IPS-20b (cell line): ENCODE measurements at regions not wholly inside any gene's neighbourhood (a gene's known extent, or its start where the extent isn't known, plus 50 kb on each side); places are given as distances from the start of the nearest gene placed in this dataset.

ENCODE experiments used
- H3K27ac ChIP-seq: one replicate; pipeline ENCODE4 v1.5.1; 2013; ENCODE audit warnings: low read length
- H3K27me3 ChIP-seq: 2 replicates; pipeline ENCODE4 v1.6.1; 2013; ENCODE audit warnings: mild to moderate bottlenecking, low read length, inconsistent platforms; ENCODE audit not compliant: insufficient read depth
- H3K36me3 ChIP-seq: 2 replicates; pipeline ENCODE4 v1.6.1; 2013; ENCODE audit warnings: low read depth, mild to moderate bottlenecking, inconsistent platforms, low read length, moderate library complexity; ENCODE audit not compliant: insufficient read depth
- H3K4me1 ChIP-seq: 2 replicates; pipeline ENCODE4 v1.6.1; 2013; ENCODE audit warnings: mild to moderate bottlenecking, control low read depth, inconsistent platforms, low read length, moderate library complexity; ENCODE audit not compliant: insufficient read depth
- H3K4me3 ChIP-seq: 2 replicates; pipeline ENCODE4 v1.5.1; 2013; ENCODE audit warnings: mild to moderate bottlenecking, low read length, inconsistent platforms
- H3K9ac ChIP-seq: 2 replicates; pipeline ENCODE4 v1.6.1; 2013; ENCODE audit warnings: low read depth, mild to moderate bottlenecking, inconsistent platforms, low read length, moderate library complexity
- H3K9me3 ChIP-seq: 2 replicates; pipeline ENCODE4 v1.6.1; 2013; ENCODE audit warnings: mild to moderate bottlenecking, low read depth, low read length, inconsistent platforms; ENCODE audit not compliant: insufficient read depth

DNA sequence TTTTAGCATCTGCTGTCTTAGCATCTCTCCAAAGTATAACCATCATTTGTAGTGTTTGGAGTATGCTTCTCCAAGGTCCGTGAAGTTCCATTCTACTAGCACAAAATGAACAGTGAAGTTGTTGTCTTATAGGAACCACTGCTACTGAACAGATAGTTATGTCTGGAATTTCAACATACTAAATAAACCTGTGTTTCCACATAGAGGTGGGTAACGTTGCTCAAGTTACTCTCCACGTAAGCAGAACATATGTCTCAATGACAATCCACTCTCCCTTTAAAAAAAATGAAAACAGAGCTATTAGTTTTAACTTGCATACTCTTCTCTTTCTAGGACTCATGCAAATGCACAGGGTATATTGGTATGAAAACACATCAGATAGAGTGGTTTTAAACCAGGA is 184.3 kb upstream of the TRPC4 start:
- H3K9ac ChIP-seq: no peak overlapping the region
- H3K4me1 ChIP-seq: no peaks in the 10 kb centered on the region
- no peaks in the 10 kb centered on the region for H3K9me3 ChIP-seq
- no peak overlapping the region for H3K27ac ChIP-seq
- H3K36me3 ChIP-seq: no peaks in the 10 kb centered on the region
- no peak overlapping the region for H3K4me3 ChIP-seq
- no peaks in the 10 kb centered on the region for H3K27me3 ChIP-seq

DNA sequence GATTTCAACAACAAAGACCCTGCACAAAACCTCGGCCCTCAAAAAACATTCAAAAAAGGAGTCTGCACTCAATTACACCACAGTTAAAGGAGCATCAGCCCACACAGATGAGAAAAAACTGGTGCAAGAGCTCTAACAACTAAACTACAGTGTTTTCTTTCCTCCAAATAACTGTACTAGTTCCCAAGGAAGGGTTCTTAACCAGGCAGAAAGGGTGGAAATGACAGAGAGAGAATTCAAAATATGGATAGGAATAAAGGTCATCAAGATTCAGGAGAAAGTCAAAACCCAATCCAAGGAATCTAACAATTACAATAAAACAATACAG is 176.4 kb upstream of the TRPC4 start:
- Histone ChIP-seq H3K4me1 (no peaks in the 10 kb centered on the region), H3K27ac (no peak overlapping the region), H3K9me3 (peaks cover 11% of the 10 kb centered on the region; the same call in 1 of the 2 replicates), H3K9ac (no peak overlapping the region), H3K27me3 (peaks cover 6% of the 10 kb centered on the region; the same call in 1 of the 2 replicates), H3K4me3 (0 out of 2 replicates have a peak overlapping the region, but pooled peaks have one; percentile 26), H3K36me3 (peaks cover 7% of the 10 kb centered on the region; the same call in 1 of the 2 replicates)

DNA sequence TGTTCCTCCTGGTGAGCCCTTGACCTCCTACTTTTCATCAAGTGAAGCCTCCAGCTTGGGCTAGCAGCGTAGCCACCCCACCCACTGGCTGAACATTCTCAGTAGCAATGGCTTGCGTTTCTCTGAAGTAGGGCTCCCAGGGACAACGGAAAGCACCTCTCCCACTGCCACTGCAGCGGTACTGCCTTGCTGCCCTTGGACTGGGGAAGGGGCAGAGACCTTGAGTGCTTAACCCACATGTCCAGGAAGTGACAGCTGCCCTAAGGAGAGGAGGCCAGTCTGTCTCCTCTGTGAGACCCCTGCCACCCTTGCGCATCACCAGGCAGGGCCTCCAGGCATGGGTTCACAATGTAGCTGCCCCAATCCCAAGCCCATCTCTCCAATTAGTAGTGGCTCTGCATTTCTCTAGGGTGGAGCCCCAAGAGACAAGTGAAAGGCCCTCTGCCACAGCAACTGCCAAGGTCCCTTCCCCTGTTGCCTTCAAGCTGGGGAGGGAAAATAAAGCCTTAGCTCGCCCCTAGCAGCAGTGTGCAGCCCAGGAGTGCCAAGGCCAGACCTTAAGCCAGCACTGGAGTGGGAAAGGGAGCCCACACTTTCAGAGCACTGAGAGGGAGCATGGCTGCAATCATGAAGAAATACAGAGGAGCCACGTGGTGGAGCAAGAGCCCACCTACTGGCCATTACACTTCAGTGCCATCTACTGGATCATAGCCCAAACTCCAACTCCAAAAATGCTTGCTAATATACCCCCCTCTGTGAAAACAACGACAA is 175.9 kb upstream of the TRPC4 start:
- peaks cover 6% of the 10 kb centered on the region; the same call in 1 of the 2 replicates for H3K27me3 ChIP-seq
- H3K4me1 ChIP-seq: no peaks in the 10 kb centered on the region
- H3K36me3 ChIP-seq: peaks cover 7% of the 10 kb centered on the region; the same call in 1 of the 2 replicates
- H3K9ac ChIP-seq: no peak overlapping the region
- H3K27ac ChIP-seq: no peak overlapping the region
- peaks cover 11% of the 10 kb centered on the region; the same call in 1 of the 2 replicates for H3K9me3 ChIP-seq
- H3K4me3 ChIP-seq: 0 out of 2 replicates have a peak overlapping the region, but pooled peaks have one; percentile 26

DNA sequence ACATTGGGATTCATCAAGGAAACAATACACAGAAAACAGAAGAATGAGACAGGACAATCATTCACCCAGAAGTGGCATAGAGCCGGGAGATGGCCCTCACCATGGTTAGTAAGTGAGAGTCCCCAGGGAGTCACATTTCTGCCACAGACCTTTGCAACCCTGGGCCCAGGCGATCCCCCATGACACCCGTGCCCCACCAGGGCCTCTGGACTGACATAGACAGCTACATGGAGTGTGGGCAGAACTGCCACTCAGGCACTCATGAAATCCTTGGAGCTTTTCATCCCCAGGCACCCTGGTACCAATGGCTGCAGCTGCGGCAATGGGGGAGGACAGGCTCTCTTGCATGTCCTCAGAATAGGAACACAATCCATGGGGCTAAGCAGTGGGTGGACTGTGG is 174.5 kb upstream of the TRPC4 start:
- Histone ChIP-seq H3K27ac (no peak overlapping the region), H3K4me3 (no peak overlapping the region), H3K4me1 (no peaks in the 10 kb centered on the region), H3K9me3 (peaks cover 11% of the 10 kb centered on the region; the same call in 1 of the 2 replicates), H3K9ac (no peak overlapping the region), H3K27me3 (peaks cover 6% of the 10 kb centered on the region; the same call in 1 of the 2 replicates), H3K36me3 (peaks cover 7% of the 10 kb centered on the region; the same call in 1 of the 2 replicates)

DNA sequence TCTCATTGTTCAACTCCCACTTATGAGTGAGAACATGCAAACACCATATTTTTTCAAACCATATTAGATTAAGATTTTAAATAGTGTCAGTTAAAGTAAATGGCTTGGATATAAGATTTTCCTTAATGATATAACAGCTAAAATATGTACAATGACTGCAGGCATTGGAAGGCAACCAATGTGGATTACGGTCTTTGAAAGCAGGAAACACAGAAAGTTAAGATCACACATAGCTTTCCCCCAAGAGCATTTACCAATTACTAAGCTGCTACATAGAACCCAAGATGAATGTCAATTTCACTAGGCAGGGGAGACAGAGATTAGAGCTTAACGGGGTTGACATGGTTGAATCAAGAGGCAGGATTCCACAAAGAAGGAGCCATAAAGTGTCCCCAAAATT is 173.2 kb upstream of the TRPC4 start:
- peaks cover 6% of the 10 kb centered on the region; the same call in 1 of the 2 replicates for H3K9me3 ChIP-seq
- no peak overlapping the region for H3K4me3 ChIP-seq
- H3K9ac ChIP-seq: no peak overlapping the region
- peaks cover 6% of the 10 kb centered on the region; the same call in 1 of the 2 replicates for H3K27me3 ChIP-seq
- no peak overlapping the region for H3K27ac ChIP-seq
- no peaks in the 10 kb centered on the region for H3K4me1 ChIP-seq
- H3K36me3 ChIP-seq: peaks cover 7% of the 10 kb centered on the region; the same call in 1 of the 2 replicates

DNA sequence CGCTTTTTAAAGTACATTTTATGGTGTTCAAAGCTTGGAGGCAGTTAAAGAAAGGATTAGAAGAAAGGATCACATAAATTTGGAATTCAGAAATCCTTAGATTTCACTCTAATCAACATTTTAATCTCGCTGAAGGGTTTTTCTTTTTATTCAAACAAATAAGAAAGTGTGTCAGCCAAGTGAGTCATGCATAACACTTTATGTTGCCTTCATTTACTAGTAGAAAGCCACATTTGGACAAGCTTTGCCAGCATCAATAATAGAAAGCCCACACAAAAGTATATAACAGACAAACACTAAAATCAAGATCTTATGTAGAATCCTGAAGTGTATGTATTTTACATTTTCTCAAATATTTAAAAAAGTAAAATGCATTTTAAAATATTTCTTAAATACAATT is 154.9 kb upstream of the TRPC4 start:
- no peak overlapping the region for H3K27ac ChIP-seq
- no peak overlapping the region for H3K9ac ChIP-seq
- H3K4me1 ChIP-seq: no peaks in the 10 kb centered on the region
- H3K4me3 ChIP-seq: no peak overlapping the region
- no peaks in the 10 kb centered on the region for H3K36me3 ChIP-seq
- H3K9me3 ChIP-seq: no peaks in the 10 kb centered on the region
- H3K27me3 ChIP-seq: no peaks in the 10 kb centered on the region

DNA sequence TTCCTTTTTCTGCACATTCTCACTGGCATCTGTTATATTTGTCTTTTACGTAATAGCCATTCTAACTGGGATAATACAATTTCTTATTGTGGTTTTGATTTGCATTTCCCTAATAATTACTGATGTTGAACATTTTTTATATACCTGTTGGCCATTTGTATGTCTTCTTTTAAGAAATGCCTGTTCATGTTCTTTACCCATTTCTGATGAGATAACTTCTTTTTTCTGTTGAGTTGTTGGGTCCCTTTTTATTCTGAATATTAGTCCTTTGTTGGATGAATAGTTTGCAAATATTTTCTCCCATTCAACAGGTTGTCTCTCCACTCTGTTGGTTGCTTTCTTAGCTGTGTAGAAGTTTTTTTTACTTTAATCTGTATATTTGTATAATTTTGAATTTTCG is 147.7 kb upstream of the TRPC4 start:
- no peak overlapping the region for H3K27ac ChIP-seq
- no peaks in the 10 kb centered on the region for H3K4me1 ChIP-seq
- H3K27me3 ChIP-seq: no peaks in the 10 kb centered on the region
- no peak overlapping the region for H3K4me3 ChIP-seq
- H3K9me3 ChIP-seq: peaks cover 6% of the 10 kb centered on the region; the same call in 1 of the 2 replicates
- H3K9ac ChIP-seq: no peak overlapping the region
- no peaks in the 10 kb centered on the region for H3K36me3 ChIP-seq

DNA sequence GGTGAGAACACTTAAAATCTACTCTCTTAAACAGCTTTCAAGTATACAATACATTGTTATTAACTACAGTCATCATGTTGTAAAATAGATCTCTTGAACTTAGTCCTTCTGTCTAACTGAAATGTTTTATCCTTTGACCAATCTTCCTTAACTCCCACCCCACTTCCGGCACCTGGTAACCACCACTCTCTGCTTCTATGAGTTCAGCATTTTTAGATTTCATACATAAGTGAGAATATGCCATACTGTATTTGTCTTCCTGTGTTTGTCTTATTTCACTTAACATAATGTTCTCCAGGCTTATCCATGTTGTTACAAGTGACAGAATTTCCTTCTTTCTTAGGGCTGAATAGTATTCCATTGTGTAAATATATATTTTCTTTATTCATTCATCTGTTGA is 144.1 kb upstream of the TRPC4 start:
- Histone ChIP-seq H3K27ac (no peak overlapping the region), H3K4me3 (no peak overlapping the region), H3K9me3 (peaks cover 6% of the 10 kb centered on the region; the same call in 1 of the 2 replicates), H3K27me3 (no peaks in the 10 kb centered on the region), H3K9ac (no peak overlapping the region), H3K36me3 (no peaks in the 10 kb centered on the region), H3K4me1 (no peaks in the 10 kb centered on the region)

DNA sequence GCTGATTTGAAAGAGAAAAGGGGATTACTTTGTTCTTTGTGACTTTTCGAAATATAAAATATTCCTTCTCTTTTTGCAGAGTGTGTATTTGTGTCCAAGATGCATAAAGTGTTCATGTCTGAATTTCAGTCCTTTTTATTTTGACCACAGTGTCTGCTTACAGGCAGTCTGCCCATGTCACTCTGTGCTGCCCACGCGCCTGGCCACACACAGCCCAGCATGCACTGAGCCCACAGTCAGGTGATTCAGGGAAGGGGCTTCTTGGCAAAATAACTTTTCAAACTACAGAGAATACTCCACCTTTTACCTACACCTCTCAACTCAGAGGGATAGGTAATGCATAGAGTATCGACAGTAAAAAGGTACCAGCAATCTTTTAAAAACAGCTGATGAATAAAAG is 142.5 kb upstream of the TRPC4 start:
- Histone ChIP-seq H3K36me3 (no peaks in the 10 kb centered on the region), H3K27me3 (no peaks in the 10 kb centered on the region), H3K4me3 (no peak overlapping the region), H3K9me3 (peaks cover 3% of the 10 kb centered on the region; the same call in 1 of the 2 replicates), H3K4me1 (no peaks in the 10 kb centered on the region), H3K9ac (no peak overlapping the region), H3K27ac (no peak overlapping the region)

DNA sequence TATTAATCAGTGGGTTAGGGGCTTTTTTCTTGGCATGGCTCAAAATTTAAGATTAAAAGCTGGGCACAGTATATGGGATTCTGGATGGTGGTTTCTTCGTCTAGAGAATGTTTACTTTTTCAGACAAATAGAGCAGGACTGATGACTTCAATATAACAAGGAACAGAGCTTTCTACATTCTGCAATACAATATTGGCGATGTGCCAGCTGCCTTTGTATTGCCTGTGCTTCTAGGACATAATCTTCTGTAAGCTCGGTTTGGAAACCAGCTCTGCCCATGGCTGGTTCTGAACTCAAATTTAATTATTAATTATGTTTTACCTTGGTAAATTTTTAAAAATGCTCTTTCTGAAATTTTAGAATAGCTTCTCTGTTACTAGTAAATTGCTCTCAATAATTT is 139.1 kb upstream of the TRPC4 start:
- H3K36me3 ChIP-seq: no peaks in the 10 kb centered on the region
- H3K4me1 ChIP-seq: no peaks in the 10 kb centered on the region
- H3K9ac ChIP-seq: no peak overlapping the region
- no peaks in the 10 kb centered on the region for H3K9me3 ChIP-seq
- no peaks in the 10 kb centered on the region for H3K27me3 ChIP-seq
- H3K4me3 ChIP-seq: no peak overlapping the region
- no peak overlapping the region for H3K27ac ChIP-seq

DNA sequence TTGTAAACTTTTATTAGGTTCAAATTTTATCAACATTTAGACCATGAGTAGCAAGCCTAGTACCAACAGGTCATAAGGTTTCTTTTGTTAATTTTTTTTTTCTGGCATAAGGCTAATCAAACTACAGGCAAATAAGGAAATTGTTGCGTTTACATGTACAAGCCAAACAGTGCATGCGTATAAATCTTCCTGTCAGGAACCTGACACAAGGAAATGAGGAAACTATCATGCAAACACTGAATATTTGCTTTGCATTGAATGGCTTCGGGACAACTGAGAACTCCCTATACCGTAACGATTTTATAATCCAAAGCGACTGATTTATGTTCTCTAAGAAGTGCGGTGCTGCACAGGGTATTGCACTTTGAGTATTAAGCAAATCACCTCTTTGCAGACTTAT is 133.0 kb upstream of the TRPC4 start:
- H3K4me3 ChIP-seq: no peak overlapping the region
- no peaks in the 10 kb centered on the region; the same call in 1 of the 2 replicates for H3K4me1 ChIP-seq
- H3K27me3 ChIP-seq: no peaks in the 10 kb centered on the region
- H3K9me3 ChIP-seq: no peaks in the 10 kb centered on the region
- H3K9ac ChIP-seq: no peak overlapping the region
- no peak overlapping the region for H3K27ac ChIP-seq
- no peaks in the 10 kb centered on the region for H3K36me3 ChIP-seq

DNA sequence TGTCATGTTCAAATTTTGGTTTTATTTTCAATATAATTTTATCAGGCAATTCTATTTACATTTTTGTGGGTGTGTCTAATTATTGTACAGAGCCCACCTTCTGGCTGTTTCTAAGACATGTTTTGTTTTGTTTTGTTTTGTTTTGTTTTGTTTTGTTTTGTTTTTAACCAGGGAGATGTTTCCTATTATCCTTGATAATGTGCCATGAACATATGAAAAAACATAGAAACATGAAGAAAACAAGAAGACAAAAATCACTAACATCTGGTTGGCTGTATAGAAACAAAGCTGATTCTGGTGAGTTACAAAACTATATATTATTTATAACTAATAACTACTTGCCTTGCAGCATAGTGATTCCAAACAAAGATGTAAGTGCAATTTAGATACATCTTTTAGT is 128.1 kb upstream of the TRPC4 start:
- Histone ChIP-seq H3K9ac (no peak overlapping the region), H3K4me1 (peaks cover 9% of the 10 kb centered on the region; the same call in 1 of the 2 replicates), H3K27ac (no peak overlapping the region), H3K27me3 (no peaks in the 10 kb centered on the region), H3K9me3 (no peaks in the 10 kb centered on the region), H3K36me3 (no peaks in the 10 kb centered on the region), H3K4me3 (no peak overlapping the region)
